H1 (cell line): ENCODE measurements at regions not wholly inside any gene's neighbourhood (a gene's known extent, or its start where the extent isn't known, plus 50 kb on each side); places are given as distances from the start of the nearest gene placed in this dataset.

ENCODE experiments used
- CHD1 ChIP-seq: IDR thresholded peaks from 2 replicates; pipeline ENCODE4 v1.6.1; 2012; ENCODE audit warnings: low read depth, low read length, improper control_type of control experiment
- CTBP2 ChIP-seq: IDR thresholded peaks from 2 replicates; pipeline ENCODE4 v1.7.0; 2011; ENCODE audit warnings: borderline replicate concordance, mild to moderate bottlenecking, moderate library complexity, mixed read lengths, low read length; ENCODE audit not compliant: insufficient read depth, insufficient read length
- FOSL1 ChIP-seq: IDR thresholded peaks from 2 replicates; pipeline ENCODE4 v1.6.1; 2011; ENCODE audit warnings: mild to moderate bottlenecking, low read depth, low read length, moderate library complexity; ENCODE audit not compliant: insufficient read depth
- NANOG ChIP-seq: IDR thresholded peaks from 2 replicates; pipeline ENCODE4 v1.6.1; 2011; ENCODE audit warnings: low read length, low read depth, mild to moderate bottlenecking, inconsistent platforms; ENCODE audit not compliant: insufficient read depth, poor library complexity, severe bottlenecking
- PHF8 ChIP-seq: fragments of 200-600 bp; sonication (generic); conservative IDR thresholded peaks from 2 replicates; pipeline ENCODE4 v1.7.1; 2012; ENCODE audit warnings: low read depth, mild to moderate bottlenecking, inconsistent platforms, low read length, moderate library complexity
- RFX5 ChIP-seq: IDR thresholded peaks from 2 replicates; pipeline ENCODE4 v1.6.1; 2011; ENCODE audit warnings: low read depth, low read length, improper control_type of control experiment, borderline replicate concordance
- SIRT6 ChIP-seq: IDR thresholded peaks from one replicate; pipeline ENCODE4 v1.7.1; 2012; ENCODE audit warnings: low read length, inconsistent platforms
- SRF ChIP-seq: IDR thresholded peaks from 2 replicates; pipeline ENCODE4 v1.6.1; 2011; ENCODE audit warnings: mild to moderate bottlenecking, low read depth, low read length, moderate library complexity
- TBP ChIP-seq: IDR thresholded peaks from 2 replicates; pipeline ENCODE4 v1.6.1; 2011; ENCODE audit warnings: low read depth, low read length, improper control_type of control experiment
- TEAD4 ChIP-seq: IDR thresholded peaks from 2 replicates; pipeline ENCODE4 v1.6.1; 2012; ENCODE audit warnings: low read depth, low read length, inconsistent platforms, mixed read lengths

DNA sequence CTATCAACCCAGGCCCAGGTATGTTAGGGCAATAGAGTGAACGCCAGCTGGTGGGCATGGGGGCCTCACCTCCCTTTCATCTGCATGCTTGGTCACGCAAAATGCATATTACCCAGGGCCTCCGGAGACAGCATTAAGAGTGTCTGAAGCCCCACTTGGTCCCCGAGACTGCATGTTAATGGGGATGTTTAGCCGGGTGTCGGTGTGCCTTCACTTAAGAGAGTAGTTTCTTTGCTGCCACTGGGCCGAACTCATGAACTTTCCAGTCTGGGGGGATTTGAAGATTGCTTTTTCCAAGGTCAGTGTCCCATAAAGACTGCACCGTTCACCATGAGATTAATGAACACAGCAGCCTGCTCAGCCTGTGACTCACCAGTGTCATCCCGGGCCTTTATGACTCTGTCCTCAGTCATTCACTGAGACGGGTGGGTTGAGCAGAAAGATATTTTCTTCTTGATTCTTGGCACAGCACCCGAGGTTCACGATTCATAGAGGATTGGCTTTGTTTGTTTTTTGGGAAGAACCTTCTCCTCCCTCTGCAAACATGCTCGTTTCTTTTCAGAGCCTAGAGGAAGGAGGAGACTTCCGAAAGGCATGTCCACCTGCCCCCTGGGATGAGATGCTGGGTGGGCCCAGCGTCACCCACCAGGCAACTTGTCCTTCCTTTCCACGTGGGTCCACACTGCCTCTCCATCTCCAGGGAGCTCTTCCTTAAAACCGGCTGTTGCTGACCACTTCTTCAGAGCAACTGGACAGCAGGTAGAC, 199.1 kb downstream of the GLI2 start (continued):
- no peak for TF ChIP-seq CTBP2
- TF ChIP-seq TBP = no peak
- TF ChIP-seq PHF8 = no peak
- TF ChIP-seq TEAD4 = no peak
- TF ChIP-seq SIRT6 = no peak
- no peak for TF ChIP-seq SRF
- no peak for TF ChIP-seq FOSL1
- TF ChIP-seq NANOG = no peak
- no peak for TF ChIP-seq CHD1
- no peak for TF ChIP-seq RFX5
